T1000 (cell line): ENCODE measurements at regions not wholly inside any gene's neighbourhood (a gene's known extent, or its start where the extent isn't known, plus 50 kb on each side); places are given as distances from the start of the nearest gene placed in this dataset.

Source experiments
- DNase-seq: peaks from one replicate; lab custom pipeline; 2025; ENCODE audit warnings: mixed read lengths; lab: John Stamatoyannopoulos, UW

GRCh38 chr6:47932575-47932974 is 150.7 kb downstream of the OPN5 start:
- DNase-seq = no peak

GRCh38 chr6:47924001-47924400 is 142.2 kb downstream of the OPN5 start:
- DNase-seq = no peak

- DNase-seq = no peak
These were observed 140.6 kb downstream of the OPN5 start for GRCh38 chr6:47922391-47922790.

GRCh38 chr6:47919875-47920274 is 138.0 kb downstream of the OPN5 start:
- DNase-seq = no peak

GRCh38 chr6:47917811-47918210 is 136.0 kb downstream of the OPN5 start:
- DNase-seq = no peak

DNA sequence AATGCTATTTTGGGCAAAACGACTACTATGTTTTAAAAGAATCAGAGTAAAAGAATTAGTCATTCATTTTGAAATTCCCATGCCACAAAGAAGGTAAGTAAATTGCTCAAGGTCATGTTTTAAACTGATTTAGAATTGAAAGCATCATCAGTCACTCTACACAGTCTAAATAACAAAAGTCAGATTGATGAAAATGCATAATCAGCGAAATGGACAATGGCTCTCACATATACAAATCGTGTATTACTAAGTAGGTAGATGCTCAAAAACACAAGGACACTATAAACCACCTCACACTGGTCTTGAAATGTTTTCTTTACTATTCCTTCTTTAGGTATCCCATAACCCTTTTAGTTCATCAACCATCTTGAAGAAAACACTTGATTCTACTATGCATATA is 135.4 kb downstream of the OPN5 start:
- no peak for DNase-seq

DNA sequence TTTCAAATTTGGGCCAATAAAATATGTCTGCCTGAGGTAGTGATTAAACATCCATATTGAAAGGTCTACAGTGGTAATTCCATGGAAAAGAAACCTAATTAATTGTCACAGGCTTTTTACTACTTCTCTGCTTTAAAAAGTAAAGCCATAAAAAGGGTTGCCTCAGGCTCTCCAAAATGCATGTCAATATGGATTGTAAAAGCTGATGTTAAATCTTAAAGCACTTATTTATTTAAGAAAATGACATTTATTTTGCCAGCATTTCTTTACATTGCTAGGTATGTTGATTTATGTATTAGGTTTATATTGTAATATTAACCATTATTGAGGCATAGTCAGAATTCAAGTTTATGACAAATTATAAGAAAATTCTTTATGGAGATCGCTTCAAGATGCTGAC is 133.2 kb downstream of the OPN5 start:
- DNase-seq = no peak

DNA sequence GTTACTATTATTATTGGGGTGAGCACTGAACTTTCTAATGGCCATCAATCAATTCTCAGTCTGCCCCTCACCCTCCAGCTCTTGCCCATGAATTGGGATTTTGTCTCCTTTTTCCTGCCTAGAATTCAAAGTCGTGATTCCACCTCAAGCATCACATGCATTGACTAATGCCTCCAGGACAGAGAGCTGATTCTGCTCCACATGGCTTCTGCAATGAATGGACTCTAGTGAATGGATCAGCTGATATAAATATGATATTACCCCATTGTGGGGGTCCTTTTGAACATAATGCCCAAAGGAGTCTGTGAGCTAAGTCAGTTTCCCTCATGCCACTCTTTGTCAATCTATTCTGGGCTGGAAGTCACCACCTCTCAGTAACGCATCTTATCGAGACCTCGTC is 126.4 kb downstream of the OPN5 start:
- no peak for DNase-seq

GRCh38 chr6:47905717-47906116 is 123.9 kb downstream of the OPN5 start:
- no peak for DNase-seq

DNA sequence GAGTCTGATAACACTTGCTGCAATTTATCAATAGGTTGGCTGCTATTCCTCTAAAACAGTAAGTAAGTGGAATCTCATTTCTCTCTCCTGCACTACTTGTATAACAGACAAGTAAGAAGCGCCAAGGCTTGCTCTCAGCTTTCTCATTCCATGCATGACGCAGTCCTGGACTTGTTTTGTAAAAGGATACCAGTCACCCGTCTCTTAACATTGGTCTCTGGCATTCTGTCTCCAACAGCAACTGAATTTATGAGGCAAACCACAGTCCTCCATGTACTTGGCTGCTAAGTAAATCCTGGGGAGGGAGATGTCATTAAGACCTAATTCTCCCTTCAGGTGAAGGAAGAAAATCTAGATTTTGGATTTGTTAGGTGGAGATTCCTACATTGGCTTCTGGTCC is 115.4 kb downstream of the OPN5 start:
- DNase-seq = no peak

GRCh38 chr6:47890326-47890875 is 108.6 kb downstream of the OPN5 start:
- no peak for DNase-seq

DNA sequence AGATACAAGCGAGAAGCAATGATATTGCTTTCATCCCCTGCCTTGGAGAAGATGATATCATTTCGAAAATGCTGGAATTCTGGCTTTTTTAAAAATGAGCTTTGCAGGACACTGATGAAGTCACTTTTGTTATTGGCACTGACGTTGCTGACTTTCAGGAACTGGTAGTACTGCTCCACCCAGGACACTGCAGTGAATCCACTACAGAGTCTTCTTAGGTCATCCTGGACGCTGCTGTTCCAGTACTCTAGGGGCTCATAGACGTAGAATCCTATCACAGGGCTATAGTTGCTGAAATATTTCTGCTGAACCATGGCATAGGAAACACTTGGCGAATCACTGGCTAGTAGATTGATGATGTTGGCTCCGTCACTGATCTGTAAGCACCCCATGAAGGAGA is 97.2 kb downstream of the OPN5 start:
- no peak for DNase-seq
